Prostate gland (tissue), 2 donors: ENCODE measurements at regions not wholly inside any gene's neighbourhood (a gene's known extent, or its start where the extent isn't known, plus 50 kb on each side); places are given as distances from the start of the nearest gene placed in this dataset.

Experiments
- CTCF ChIP-seq, 4 experiments: fragments of 200-600 bp in 2 of 4; fragments of 450-650 bp in 2 of 4; sonication (generic) in 2 of 4; IDR thresholded peaks; 1 replicate in 3 of 4; 2 replicates in 1 of 4; pipeline ENCODE4 v1.5.1; 2016 to 2019; ENCODE audit warnings: antibody characterized with exemption in 4 of 4, mild to moderate bottlenecking in 2 of 4, moderate library complexity in 2 of 4
- POLR2A ChIP-seq: fragments of 450-650 bp; IDR thresholded peaks from one replicate; pipeline ENCODE4 v1.6.1; 2016; ENCODE audit warnings: antibody characterized with exemption, mild to moderate bottlenecking
- POLR2AphosphoS5 ChIP-seq: sonication (generic); formaldehyde crosslinking; IDR thresholded peaks from one replicate; pipeline ENCODE4 v1.6.1; 2017; ENCODE audit warnings: antibody characterized with exemption

GRCh38 chr6:8574311-8574710, 139.0 kb upstream of the SLC35B3 start:
- TF ChIP-seq CTCF (IDR thresholded peaks at IDR 0.05): no peak
- no peak for TF ChIP-seq POLR2AphosphoS5
- no peak for TF ChIP-seq POLR2A
